GM12878 (cell line): ENCODE measurements at regions not wholly inside any gene's neighbourhood (a gene's known extent, or its start where the extent isn't known, plus 50 kb on each side); places are given as distances from the start of the nearest gene placed in this dataset.

Experiments used
- ATAC-seq: fragments of 200-7000 bp; cut with Tn5 transposase; 3 replicates; pipeline ENCODE4 v1.9.1; 2020; ENCODE audit warnings: mild to moderate bottlenecking, moderate library complexity
- BruUV-seq: library from RNA; stranded (reverse); fragments of 400-500 nt; replicated peaks from 2 replicates; lab custom pipeline; 2021; lab: Mats Ljungman, UMichigan
- CTCF ChIA-PET: fragments of 300-600 bp; sonication (Branson Sonifier 250); formaldehyde crosslinking; extraction: SDS; loops from one replicate; lab custom pipeline; 2021; ENCODE audit warnings: inconsistent platforms; lab: Yijun Ruan, JAX
- POLR2A ChIA-PET: fragments of 350-600 bp; formaldehyde crosslinking; extraction: SDS; loops from one replicate; lab custom pipeline; 2021; ENCODE audit warnings: inconsistent platforms; lab: Charles Lee
- RAD21 ChIA-PET: fragments of 300-600 bp; sonication (Branson Sonifier 250); formaldehyde crosslinking; loops from one replicate; lab custom pipeline; 2023; ENCODE audit warnings: antibody characterized with exemption; ENCODE audit not compliant: unreplicated experiment; lab: Charles Lee
- SMC1A ChIA-PET: fragments of 300-600 bp; sonication (Branson Sonifier 250); formaldehyde crosslinking; loops from one replicate; lab custom pipeline; 2023; ENCODE audit not compliant: unreplicated experiment, uncharacterized antibody; lab: Charles Lee
- DNase-seq: peaks from one replicate; pipeline ENCODE4 v3.0.0-alpha.2; 2011; ENCODE audit warnings: low read depth, low spot score
- FAIRE-seq: peaks from 3 replicates; lab custom pipeline; 2011; peaks lifted over from hg19 to GRCh38; lab: Jason Lieb, UNC
- H2AFZ ChIP-seq: 2 replicates; pipeline ENCODE4 v1.6.0; 2011; ENCODE audit warnings: low read depth, low read length, control low read depth; ENCODE audit not compliant: control insufficient read depth
- H3K27ac ChIP-seq: 2 replicates; pipeline ENCODE4 v1.5.1; 2011; ENCODE audit warnings: control low read depth; ENCODE audit not compliant: control insufficient read depth, insufficient read depth
- H3K27me3 ChIP-seq, 2 experiments: replicated peaks in 1 of 2; 2 replicates each; pipeline versions ENCODE4 v1.6.0 to v1.6.1; 2011; ENCODE audit warnings: low read length in 1 of 2; ENCODE audit not compliant: control insufficient read depth in 2 of 2, insufficient read depth in 2 of 2
- H3K36me3 ChIP-seq, 2 experiments: 2 replicates each; pipeline ENCODE4 v1.5.1; 2011; ENCODE audit warnings: low read length in 1 of 2; ENCODE audit not compliant: control insufficient read depth in 2 of 2, insufficient read depth in 2 of 2
- H3K4me1 ChIP-seq: 2 replicates; pipeline ENCODE4 v1.6.1; 2011; ENCODE audit warnings: mild to moderate bottlenecking, low read length, moderate library complexity, mixed read lengths; ENCODE audit not compliant: control insufficient read depth, insufficient read depth
- H3K4me2 ChIP-seq: 2 replicates; pipeline ENCODE4 v1.6.0; 2011; ENCODE audit warnings: control low read depth; ENCODE audit not compliant: control insufficient read depth, insufficient read depth
- H3K4me3 ChIP-seq: fragments of 200-600 bp; sonication (generic); 2 replicates; pipeline ENCODE4 v1.5.1; 2016
- H3K79me2 ChIP-seq: 2 replicates; pipeline ENCODE4 v1.6.0; 2011; ENCODE audit warnings: low read length; ENCODE audit not compliant: control insufficient read depth, insufficient read depth
- H3K9ac ChIP-seq: 2 replicates; pipeline ENCODE4 v1.8.0; 2011; ENCODE audit warnings: low read length, control low read depth, mixed read lengths; ENCODE audit not compliant: control insufficient read depth, insufficient read depth
- H3K9me3 ChIP-seq: replicated peaks from 3 replicates; pipeline ENCODE4 v1.5.1; 2011; ENCODE audit warnings: mild to moderate bottlenecking, low read length; ENCODE audit not compliant: control insufficient read depth, insufficient read depth
- H4K20me1 ChIP-seq: 2 replicates; pipeline ENCODE4 v1.6.0; 2011; ENCODE audit not compliant: control insufficient read depth, insufficient read depth
- PKNOX1 ChIP-seq: fragments of 450-650 bp; IDR thresholded peaks from 2 replicates; pipeline ENCODE4 v1.6.1; 2016; ENCODE audit warnings: mild to moderate bottlenecking
- SUPT20H ChIP-seq: IDR thresholded peaks from 2 replicates; pipeline ENCODE4 v1.6.1; 2011; ENCODE audit warnings: low read depth, mild to moderate bottlenecking, low read length, moderate library complexity, borderline replicate concordance; ENCODE audit not compliant: control insufficient read depth
- USF1 ChIP-seq: IDR thresholded peaks from 2 replicates; pipeline ENCODE4 v1.6.1; 2011; ENCODE audit warnings: borderline replicate concordance, low read depth, mild to moderate bottlenecking, moderate library complexity, mixed read lengths, low read length; ENCODE audit not compliant: insufficient read depth; ENCODE audit errors: extremely low read length
- ZBTB11 ChIP-seq: fragments of 450-650 bp; formaldehyde crosslinking; IDR thresholded peaks from 2 replicates; pipeline ENCODE4 v1.5.0; 2022; ENCODE audit warnings: mild to moderate bottlenecking, missing genetic modification characterization
- WGBS: methylation state at CpG from one replicate; pipeline ENCODE4 v1.1.6; 2016; ENCODE audit warnings: low lambda C conversion rate; ENCODE audit not compliant: insufficient replicate concordance, insufficient coverage; ENCODE audit errors: missing lambda C conversion rate; 5-methylcytosine and 5-hydroxymethylcytosine counted together
- in situ Hi-C: fragments of 300-500 bp; cut with MboI; formaldehyde crosslinking; loops from 9 replicates; pipeline ENCODE4 v1.14.3; 2018; ENCODE audit warnings: mixed read lengths
- intact Hi-C: fragments of 100-400 bp; cut with micrococcal nuclease; formaldehyde crosslinking; loops from one replicate; pipeline ENCODE4 v1.14.2; 2022; ENCODE audit not compliant: unreplicated experiment
- TF ChIP-seq, protein P1 (sequence below): fragments of 450-650 bp; IDR thresholded peaks from 2 replicates; pipeline ENCODE4 v1.6.1; 2017; ENCODE audit warnings: mild to moderate bottlenecking, low read depth, inconsistent platforms; ENCODE audit not compliant: poor library complexity, severe bottlenecking

- CTCF ChIA-PET, result no interaction called here
- in situ Hi-C loops, result no loop called here
Observed at GRCh38 chr3:191873736-191874135, 412.8 kb downstream of the PYDC2 start.

More at GRCh38 chr3:191873736-191874135, 412.8 kb downstream of the PYDC2 start:
- 33% methylated on average over 2 of the region's 2 CpGs for WGBS
- no peaks in the 10 kb centered on the region for H3K4me1 ChIP-seq
- H3K4me2 ChIP-seq, result no peak overlapping the region
- no peak for DNase-seq
- no peaks in the 10 kb centered on the region for H3K79me2 ChIP-seq
- no TSS peak for BruUV-seq
- ChIA-PET SMC1A (interaction anchor here (1.3 kb wide), 1 partner anchor 418 kb away, joined by 3 read pairs; no protein-coding TSS in a partner anchor), RAD21 (no interaction called here), POLR2A (no interaction called here)
- intact Hi-C loops, result no loop called here
- no peak overlapping the region for H2AFZ ChIP-seq
- TF ChIP-seq USF1 (no peak), SUPT20H (no peak), ZBTB11 (CRISPR knock-in tag) (no peak), PKNOX1 (no peak)
- TF ChIP-seq, protein P1, sequence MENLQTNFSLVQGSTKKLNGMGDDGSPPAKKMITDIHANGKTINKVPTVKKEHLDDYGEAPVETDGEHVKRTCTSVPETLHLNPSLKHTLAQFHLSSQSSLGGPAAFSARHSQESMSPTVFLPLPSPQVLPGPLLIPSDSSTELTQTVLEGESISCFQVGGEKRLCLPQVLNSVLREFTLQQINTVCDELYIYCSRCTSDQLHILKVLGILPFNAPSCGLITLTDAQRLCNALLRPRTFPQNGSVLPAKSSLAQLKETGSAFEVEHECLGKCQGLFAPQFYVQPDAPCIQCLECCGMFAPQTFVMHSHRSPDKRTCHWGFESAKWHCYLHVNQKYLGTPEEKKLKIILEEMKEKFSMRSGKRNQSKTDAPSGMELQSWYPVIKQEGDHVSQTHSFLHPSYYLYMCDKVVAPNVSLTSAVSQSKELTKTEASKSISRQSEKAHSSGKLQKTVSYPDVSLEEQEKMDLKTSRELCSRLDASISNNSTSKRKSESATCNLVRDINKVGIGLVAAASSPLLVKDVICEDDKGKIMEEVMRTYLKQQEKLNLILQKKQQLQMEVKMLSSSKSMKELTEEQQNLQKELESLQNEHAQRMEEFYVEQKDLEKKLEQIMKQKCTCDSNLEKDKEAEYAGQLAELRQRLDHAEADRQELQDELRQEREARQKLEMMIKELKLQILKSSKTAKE, result no peak
- no peaks in the 10 kb centered on the region for H3K9me3 ChIP-seq
- ATAC-seq, result no peak
- H3K9ac ChIP-seq, result no peak overlapping the region
- no peak overlapping the region for H3K4me3 ChIP-seq
- H3K27me3 ChIP-seq, result no peaks in the 10 kb centered on the region
- H4K20me1 ChIP-seq, result no peaks in the 10 kb centered on the region
- no peaks in the 10 kb centered on the region for H3K36me3 ChIP-seq
- no peak overlapping the region for H3K27ac ChIP-seq
- no peak for FAIRE-seq
